22Rv1 (cell line): ENCODE measurements at regions not wholly inside any gene's neighbourhood (a gene's known extent, or its start where the extent isn't known, plus 50 kb on each side); places are given as distances from the start of the nearest gene placed in this dataset.

Experiments used
- CTCF ChIP-seq: fragments of 450-650 bp; IDR thresholded peaks from 2 replicates; pipeline ENCODE4 v1.5.1; 2017; ENCODE audit warnings: mild to moderate bottlenecking
- ZFX ChIP-seq: fragments of 450-650 bp; IDR thresholded peaks from 2 replicates; pipeline ENCODE4 v1.6.1; 2017; ENCODE audit warnings: antibody characterized with exemption, borderline replicate concordance

GRCh38 chr3:162541923-162542322 is 1045.3 kb downstream of the OTOL1 start:
- TF ChIP-seq CTCF, result no peak
- no peak for TF ChIP-seq ZFX
